ENCODE measurements at regions not wholly inside any gene's neighbourhood (a gene's known extent, or its start where the extent isn't known, plus 50 kb on each side); places are given as distances from the start of the nearest gene placed in this dataset.

DNA sequence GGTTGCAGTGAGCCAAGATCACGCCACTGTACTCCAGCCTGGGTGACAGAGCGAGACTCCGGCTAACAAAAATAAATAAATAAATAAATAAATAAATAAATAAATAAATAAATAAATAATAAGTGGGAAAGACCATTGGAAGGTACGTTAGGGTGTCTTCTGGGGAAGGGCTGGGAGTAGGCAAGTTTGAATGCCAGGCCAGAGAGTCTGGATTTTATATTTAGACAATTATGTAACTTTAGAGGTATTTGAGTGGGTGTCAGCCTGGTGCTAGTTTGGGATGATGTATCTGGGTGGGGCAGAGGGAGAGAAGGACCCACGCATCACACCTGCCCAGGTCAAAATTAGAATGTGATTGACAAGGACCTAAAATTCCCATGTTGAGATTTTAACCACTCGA, 73.1 kb upstream of the PRNP start:
- Mint-ChIP-seq H3K36me3 (ENCODE audit: insufficient read depth in 1 of 3, low read depth in 3 of 3) (no peaks in the 10 kb centered on the region; a peak in 1 of 7 replicates), H3K27me3 (ENCODE audit: low read depth) (no peaks in the 10 kb centered on the region; the same call in 1 of the 2 replicates), H3K4me1 (peaks cover 6 to 12% of the 10 kb centered on the region in 2 experiments), H3K4me3 (no peak overlapping the region), H3K9me3 (no peaks in the 10 kb centered on the region; a peak in 1 of 5 replicates), H3K27ac (no peak overlapping the region)
- no peaks in the 10 kb centered on the region for H4K20me1 ChIP-seq (ENCODE audit: control insufficient read depth, insufficient read depth, insufficient read length)
- no peak overlapping the region for H2BK5ac ChIP-seq (ENCODE audit: insufficient read length, low read length)
- no CpG with 5 or more reads among the region's 6 CpGs for WGBS (ENCODE audit: extremely low coverage, insufficient read length, low lambda C conversion rate)
- no peak overlapping the region for H3K9ac ChIP-seq (ENCODE audit: extremely low read depth, insufficient read length, low read length)
- no peak overlapping the region for H3K4me2 ChIP-seq (ENCODE audit: insufficient read depth, insufficient read length, low read length)
- no peak overlapping the region for H2BK12ac ChIP-seq (ENCODE audit: insufficient read length, low read depth, low read length)
- no peak overlapping the region for H2AK5ac ChIP-seq (ENCODE audit: insufficient read length, low read length)
- H4K8ac ChIP-seq (replicated peaks; ENCODE audit: insufficient read length, low read depth, low read length), result no peak overlapping the region
- no peak overlapping the region for H3K4ac ChIP-seq (ENCODE audit: low read depth, low read length)
- no peaks in the 10 kb centered on the region for H3K4me1 ChIP-seq (ENCODE audit: insufficient read depth, low read length)
- no peak overlapping the region for H2AFZ ChIP-seq (ENCODE audit: low read length)
- DNase-seq, result no peak
- no peak overlapping the region for H3K18ac ChIP-seq (ENCODE audit: insufficient read length, low read depth, low read length)
- H3K27ac ChIP-seq (ENCODE audit: insufficient read length, low read depth, low read length), result no peak overlapping the region
- H3T11ph ChIP-seq (ENCODE audit: low read length), result no peak overlapping the region
- no peak overlapping the region for H4K91ac ChIP-seq (ENCODE audit: insufficient read length, low read depth, low read length)
- H3K79me1 ChIP-seq (ENCODE audit: insufficient read depth, low read depth, low read length, poor library complexity, severe bottlenecking), result no peaks in the 10 kb centered on the region
- no peak overlapping the region for H2BK120ac ChIP-seq (ENCODE audit: low read depth, low read length, poor library complexity, severe bottlenecking)
- no peaks in the 10 kb centered on the region for H3K23me2 ChIP-seq (ENCODE audit: insufficient read length, low read depth, low read length, poor library complexity, severe bottlenecking)
- no peaks in the 10 kb centered on the region for H3K79me2 ChIP-seq (ENCODE audit: insufficient read depth, low read length)
- no peak overlapping the region for H3K23ac ChIP-seq (ENCODE audit: insufficient read length, low read depth, low read length)
- TF ChIP-seq, protein P1, sequence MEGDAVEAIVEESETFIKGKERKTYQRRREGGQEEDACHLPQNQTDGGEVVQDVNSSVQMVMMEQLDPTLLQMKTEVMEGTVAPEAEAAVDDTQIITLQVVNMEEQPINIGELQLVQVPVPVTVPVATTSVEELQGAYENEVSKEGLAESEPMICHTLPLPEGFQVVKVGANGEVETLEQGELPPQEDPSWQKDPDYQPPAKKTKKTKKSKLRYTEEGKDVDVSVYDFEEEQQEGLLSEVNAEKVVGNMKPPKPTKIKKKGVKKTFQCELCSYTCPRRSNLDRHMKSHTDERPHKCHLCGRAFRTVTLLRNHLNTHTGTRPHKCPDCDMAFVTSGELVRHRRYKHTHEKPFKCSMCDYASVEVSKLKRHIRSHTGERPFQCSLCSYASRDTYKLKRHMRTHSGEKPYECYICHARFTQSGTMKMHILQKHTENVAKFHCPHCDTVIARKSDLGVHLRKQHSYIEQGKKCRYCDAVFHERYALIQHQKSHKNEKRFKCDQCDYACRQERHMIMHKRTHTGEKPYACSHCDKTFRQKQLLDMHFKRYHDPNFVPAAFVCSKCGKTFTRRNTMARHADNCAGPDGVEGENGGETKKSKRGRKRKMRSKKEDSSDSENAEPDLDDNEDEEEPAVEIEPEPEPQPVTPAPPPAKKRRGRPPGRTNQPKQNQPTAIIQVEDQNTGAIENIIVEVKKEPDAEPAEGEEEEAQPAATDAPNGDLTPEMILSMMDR (conservative IDR thresholded peaks at IDR 0.05), result no peak
- H3K9me3 ChIP-seq (ENCODE audit: control insufficient read depth, low read depth, low read length), result no peaks in the 10 kb centered on the region
- H3K56ac ChIP-seq (ENCODE audit: insufficient read length, low read depth, low read length), result no peak overlapping the region
- no peaks in the 10 kb centered on the region for H3K27me3 ChIP-seq (ENCODE audit: insufficient read depth, low read length)
- no peak overlapping the region for H2BK15ac ChIP-seq (ENCODE audit: low read depth, low read length)
- no peak overlapping the region for H4K5ac ChIP-seq (ENCODE audit: insufficient read length, low read depth, low read length)
- H2BK20ac ChIP-seq (ENCODE audit: low read depth, low read length, poor library complexity, severe bottlenecking), result no peak overlapping the region
- H3K14ac ChIP-seq (ENCODE audit: insufficient read depth, low read length), result no peak overlapping the region

Data from H9 (cell line).